Testis (tissue), 2 donors: ENCODE measurements at regions not wholly inside any gene's neighbourhood (a gene's known extent, or its start where the extent isn't known, plus 50 kb on each side); places are given as distances from the start of the nearest gene placed in this dataset.

Experiments used
- POLR2A ChIP-seq: fragments of 450-650 bp; IDR thresholded peaks from one replicate; pipeline ENCODE4 v1.6.1; 2017; ENCODE audit warnings: antibody characterized with exemption, mild to moderate bottlenecking, moderate library complexity
- TF ChIP-seq, protein P1 (sequence below), 3 experiments: fragments of 450-650 bp in 2 of 3; fragments of 200-600 bp in 1 of 3; sonication (generic) in 1 of 3; IDR thresholded peaks; one replicate each; pipeline ENCODE4 v1.5.1; 2016 to 2019; ENCODE audit warnings: antibody characterized with exemption in 3 of 3, mild to moderate bottlenecking in 2 of 3, moderate library complexity in 1 of 3

DNA sequence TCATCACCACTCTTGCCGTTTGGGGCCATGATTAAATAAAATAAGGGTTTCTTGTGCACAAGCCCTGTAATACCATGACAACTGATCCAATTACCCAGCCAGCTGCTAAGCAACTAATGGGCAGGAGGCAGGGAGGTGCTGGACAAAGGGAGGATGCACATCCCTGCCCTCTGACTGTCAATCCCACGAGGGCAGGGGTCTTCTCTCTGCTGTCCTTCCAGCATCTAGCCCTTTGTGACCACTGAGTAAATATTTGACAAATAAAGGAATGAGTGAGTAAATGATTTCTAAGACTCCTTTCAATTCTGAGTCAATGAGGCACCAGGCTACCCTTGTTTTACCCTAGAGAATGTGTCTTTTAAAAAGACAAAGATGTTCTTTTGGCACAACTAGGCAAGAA, 247.1 kb downstream of the SYK start:
- TF ChIP-seq POLR2A = no peak
- TF ChIP-seq, protein P1, sequence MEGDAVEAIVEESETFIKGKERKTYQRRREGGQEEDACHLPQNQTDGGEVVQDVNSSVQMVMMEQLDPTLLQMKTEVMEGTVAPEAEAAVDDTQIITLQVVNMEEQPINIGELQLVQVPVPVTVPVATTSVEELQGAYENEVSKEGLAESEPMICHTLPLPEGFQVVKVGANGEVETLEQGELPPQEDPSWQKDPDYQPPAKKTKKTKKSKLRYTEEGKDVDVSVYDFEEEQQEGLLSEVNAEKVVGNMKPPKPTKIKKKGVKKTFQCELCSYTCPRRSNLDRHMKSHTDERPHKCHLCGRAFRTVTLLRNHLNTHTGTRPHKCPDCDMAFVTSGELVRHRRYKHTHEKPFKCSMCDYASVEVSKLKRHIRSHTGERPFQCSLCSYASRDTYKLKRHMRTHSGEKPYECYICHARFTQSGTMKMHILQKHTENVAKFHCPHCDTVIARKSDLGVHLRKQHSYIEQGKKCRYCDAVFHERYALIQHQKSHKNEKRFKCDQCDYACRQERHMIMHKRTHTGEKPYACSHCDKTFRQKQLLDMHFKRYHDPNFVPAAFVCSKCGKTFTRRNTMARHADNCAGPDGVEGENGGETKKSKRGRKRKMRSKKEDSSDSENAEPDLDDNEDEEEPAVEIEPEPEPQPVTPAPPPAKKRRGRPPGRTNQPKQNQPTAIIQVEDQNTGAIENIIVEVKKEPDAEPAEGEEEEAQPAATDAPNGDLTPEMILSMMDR (IDR thresholded peaks at IDR 0.05) = no peak
